ENCODE measurements at regions not wholly inside any gene's neighbourhood (a gene's known extent, or its start where the extent isn't known, plus 50 kb on each side); places are given as distances from the start of the nearest gene placed in this dataset.

GRCh38 chr17:33598797-33599196 lies 305.7 kb upstream of the ASIC2 start:
- intact Hi-C loops (cut with DNase I): no loop called here
- no peak for DNase-seq (ENCODE audit: low spot score)

GRCh38 chr17:33602981-33603380 lies 309.9 kb upstream of the ASIC2 start:
- intact Hi-C loops (cut with DNase I): no loop called here

GRCh38 chr17:33603789-33604188 lies 310.7 kb upstream of the ASIC2 start:
- no peak for DNase-seq (ENCODE audit: low spot score)
- intact Hi-C loops (cut with DNase I): no loop called here

More at GRCh38 chr17:33602981-33603380, 309.9 kb upstream of the ASIC2 start:
- DNase-seq (ENCODE audit: low spot score): no peak

GRCh38 chr17:33611532-33611931 lies 318.4 kb upstream of the ASIC2 start:
- intact Hi-C loops (cut with DNase I): loop anchor here (10.0 kb wide), 1 partner anchor 63 kb away; no protein-coding TSS in a partner anchor
- DNase-seq (ENCODE audit: low spot score): no peak

- DNase-seq (ENCODE audit: low spot score): no peak
- intact Hi-C loops (cut with DNase I): loop anchor here (10.0 kb wide), 1 partner anchor 59 kb away; no protein-coding TSS in a partner anchor
These were observed 322.8 kb upstream of the ASIC2 start for GRCh38 chr17:33615861-33616260.

GRCh38 chr17:33623841-33624240 lies 330.7 kb upstream of the ASIC2 start:
- intact Hi-C loops (cut with DNase I): no loop called here
- no peak for DNase-seq (ENCODE audit: low spot score)

- intact Hi-C loops (cut with DNase I): no loop called here
- no peak for DNase-seq (ENCODE audit: low spot score)
These were observed 335.6 kb upstream of the ASIC2 start for GRCh38 chr17:33628500-33629346.

- intact Hi-C loops (cut with DNase I): no loop called here
- DNase-seq (ENCODE audit: low spot score): no peak
These were observed 340.4 kb upstream of the ASIC2 start for GRCh38 chr17:33633446-33633845.

GRCh38 chr17:33637534-33637933 lies 344.4 kb upstream of the ASIC2 start:
- no peak for DNase-seq (ENCODE audit: low spot score)
- intact Hi-C loops (cut with DNase I): no loop called here

- intact Hi-C loops (cut with DNase I): no loop called here
- no peak for DNase-seq (ENCODE audit: low spot score)
These were observed 346.2 kb upstream of the ASIC2 start for GRCh38 chr17:33639103-33639880.

GRCh38 chr17:33640629-33641028 lies 347.5 kb upstream of the ASIC2 start:
- DNase-seq (ENCODE audit: low spot score): no peak
- intact Hi-C loops (cut with DNase I): no loop called here

- no peak for DNase-seq (ENCODE audit: low spot score)
- intact Hi-C loops (cut with DNase I): no loop called here
These were observed 348.9 kb upstream of the ASIC2 start for GRCh38 chr17:33642002-33642401.

- no peak for DNase-seq (ENCODE audit: low spot score)
- intact Hi-C loops (cut with DNase I): no loop called here
These were observed 354.9 kb upstream of the ASIC2 start for GRCh38 chr17:33647956-33648355.

- no peak for DNase-seq (ENCODE audit: low spot score)
- intact Hi-C loops (cut with DNase I): no loop called here
These were observed 357.2 kb upstream of the ASIC2 start for GRCh38 chr17:33650304-33650703.

GRCh38 chr17:33651686-33652085 lies 358.6 kb upstream of the ASIC2 start:
- intact Hi-C loops (cut with DNase I): no loop called here
- DNase-seq (ENCODE audit: low spot score): no peak

GRCh38 chr17:33652731-33653398 lies 359.8 kb upstream of the ASIC2 start:
- intact Hi-C loops (cut with DNase I): no loop called here
- no peak for DNase-seq (ENCODE audit: low spot score)

- DNase-seq (ENCODE audit: low spot score): no peak
- intact Hi-C loops (cut with DNase I): no loop called here
These were observed 360.3 kb upstream of the ASIC2 start for GRCh38 chr17:33653399-33653788.

- intact Hi-C loops (cut with DNase I): no loop called here
- DNase-seq (ENCODE audit: low spot score): no peak
These were observed 364.1 kb upstream of the ASIC2 start for GRCh38 chr17:33657181-33657580.

GRCh38 chr17:33661975-33662374 lies 368.9 kb upstream of the ASIC2 start:
- no peak for DNase-seq (ENCODE audit: low spot score)
- intact Hi-C loops (cut with DNase I): no loop called here

GRCh38 chr17:33664116-33664840 lies 371.2 kb upstream of the ASIC2 start:
- intact Hi-C loops (cut with DNase I): no loop called here

More at GRCh38 chr17:33664116-33664840, 371.2 kb upstream of the ASIC2 start:
- no peak for DNase-seq (ENCODE audit: low spot score)
